Kidney glomerular epithelial cell (primary cell): ENCODE measurements at regions not wholly inside any gene's neighbourhood (a gene's known extent, or its start where the extent isn't known, plus 50 kb on each side); places are given as distances from the start of the nearest gene placed in this dataset.
"Not testable (repeated sequence)": the region's sequence is repeated elsewhere in the genome, so short reads cannot be mapped to it uniquely, and the experiment has no call there.

ENCODE experiments used
- DNase-seq: peaks from one replicate; lab custom pipeline; 2025; lab: John Stamatoyannopoulos, UW

- DNase-seq, result peak; percentile 26
These were observed 489.3 kb upstream of the SOX9 start for GRCh38 chr17:71631483-71631882.

- peak; percentile 10 for DNase-seq
These were observed 488.5 kb upstream of the SOX9 start for GRCh38 chr17:71632328-71632727.

GRCh38 chr17:71633391-71633849, 487.4 kb upstream of the SOX9 start:
- peak; percentile 38 for DNase-seq

- no peak for DNase-seq
These were observed 486.4 kb upstream of the SOX9 start for GRCh38 chr17:71634376-71634775.

- DNase-seq, result no peak
These were observed 485.6 kb upstream of the SOX9 start for GRCh38 chr17:71635187-71635586.

GRCh38 chr17:71636644-71637043, 484.2 kb upstream of the SOX9 start:
- no peak for DNase-seq

- no peak for DNase-seq
These were observed 482.2 kb upstream of the SOX9 start for GRCh38 chr17:71638668-71639067.

- DNase-seq, result no peak
These were observed 481.0 kb upstream of the SOX9 start for GRCh38 chr17:71639865-71640264.

- DNase-seq, result not testable (repeated sequence)
These were observed 473.9 kb upstream of the SOX9 start for GRCh38 chr17:71646890-71647289.

GRCh38 chr17:71648342-71648741, 472.5 kb upstream of the SOX9 start:
- DNase-seq, result not testable (repeated sequence)

- DNase-seq, result no peak
These were observed 470.9 kb upstream of the SOX9 start for GRCh38 chr17:71649941-71650350.

- no peak for DNase-seq
These were observed 465.3 kb upstream of the SOX9 start for GRCh38 chr17:71655542-71655941.

- no peak for DNase-seq
These were observed 463.6 kb upstream of the SOX9 start for GRCh38 chr17:71656964-71657858.

GRCh38 chr17:71658996-71659395, 461.8 kb upstream of the SOX9 start:
- DNase-seq, result no peak

GRCh38 chr17:71664861-71665260, 456.0 kb upstream of the SOX9 start:
- no peak for DNase-seq

GRCh38 chr17:71666047-71666446, 454.8 kb upstream of the SOX9 start:
- peak; percentile 41 for DNase-seq

GRCh38 chr17:71667661-71668060, 453.2 kb upstream of the SOX9 start:
- DNase-seq, result no peak

- no peak for DNase-seq
These were observed 452.0 kb upstream of the SOX9 start for GRCh38 chr17:71668807-71669206.

- DNase-seq, result no peak
These were observed 443.4 kb upstream of the SOX9 start for GRCh38 chr17:71677439-71677838.

- DNase-seq, result no peak
These were observed 441.0 kb upstream of the SOX9 start for GRCh38 chr17:71679832-71680231.

- no peak for DNase-seq
These were observed 439.2 kb upstream of the SOX9 start for GRCh38 chr17:71681427-71682173.

GRCh38 chr17:71682174-71682494, 438.7 kb upstream of the SOX9 start:
- DNase-seq, result no peak

GRCh38 chr17:71689782-71690181, 431.0 kb upstream of the SOX9 start:
- no peak for DNase-seq
